Spleen (tissue), 7 donors: ENCODE measurements at regions not wholly inside any gene's neighbourhood (a gene's known extent, or its start where the extent isn't known, plus 50 kb on each side); places are given as distances from the start of the nearest gene placed in this dataset.

ENCODE experiments used
- POLR2A ChIP-seq, 3 donors: fragments of 450-650 bp; IDR thresholded peaks; one replicate each; pipeline ENCODE4 v1.5.1; 2017; ENCODE audit warnings: antibody characterized with exemption in 3 of 3, mild to moderate bottlenecking in 1 of 3
- TF ChIP-seq, protein P1 (sequence below), 11 experiments: fragments of 200-600 bp in 7 of 11; fragments of 450-650 bp in 4 of 11; sonication (generic) in 4 of 11; IDR thresholded peaks in 8 of 11; conservative IDR thresholded peaks in 3 of 11; 1 replicate in 7 of 11; 2 replicates in 4 of 11; pipeline versions ENCODE4 v1.4.0 to v1.8.0; 2016 to 2021; ENCODE audit warnings: antibody characterized with exemption in 11 of 11, inconsistent platforms in 4 of 11, mild to moderate bottlenecking in 1 of 11
- donor health status: DM: no; HTN: no; CAD: no; lungs with moderate emphysema.
- donor health status: DM: no; HTN: no; CAD: no.
- donor health status: DM: no; HTN: no; CAD: no.

DNA sequence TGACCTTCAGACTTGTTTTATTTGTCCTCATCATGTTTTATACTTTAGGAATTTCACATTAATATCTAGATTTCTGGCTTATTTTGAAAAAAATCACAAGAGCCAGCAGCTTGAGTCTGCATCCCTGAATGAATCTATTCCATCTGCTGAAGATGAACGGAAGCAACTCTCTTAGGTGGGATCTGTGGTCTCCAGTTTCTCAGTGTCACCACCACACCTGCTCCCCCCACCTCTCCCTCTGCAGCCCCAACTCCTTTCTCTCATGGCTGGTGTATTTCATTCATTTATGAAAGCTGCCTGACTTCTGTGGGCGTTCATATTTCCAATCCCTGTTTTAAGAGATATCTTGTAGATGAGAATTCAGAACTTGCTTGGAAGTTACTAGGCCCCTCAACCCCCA, 102.1 kb upstream of the AGBL1 start:
- TF ChIP-seq, protein P1, sequence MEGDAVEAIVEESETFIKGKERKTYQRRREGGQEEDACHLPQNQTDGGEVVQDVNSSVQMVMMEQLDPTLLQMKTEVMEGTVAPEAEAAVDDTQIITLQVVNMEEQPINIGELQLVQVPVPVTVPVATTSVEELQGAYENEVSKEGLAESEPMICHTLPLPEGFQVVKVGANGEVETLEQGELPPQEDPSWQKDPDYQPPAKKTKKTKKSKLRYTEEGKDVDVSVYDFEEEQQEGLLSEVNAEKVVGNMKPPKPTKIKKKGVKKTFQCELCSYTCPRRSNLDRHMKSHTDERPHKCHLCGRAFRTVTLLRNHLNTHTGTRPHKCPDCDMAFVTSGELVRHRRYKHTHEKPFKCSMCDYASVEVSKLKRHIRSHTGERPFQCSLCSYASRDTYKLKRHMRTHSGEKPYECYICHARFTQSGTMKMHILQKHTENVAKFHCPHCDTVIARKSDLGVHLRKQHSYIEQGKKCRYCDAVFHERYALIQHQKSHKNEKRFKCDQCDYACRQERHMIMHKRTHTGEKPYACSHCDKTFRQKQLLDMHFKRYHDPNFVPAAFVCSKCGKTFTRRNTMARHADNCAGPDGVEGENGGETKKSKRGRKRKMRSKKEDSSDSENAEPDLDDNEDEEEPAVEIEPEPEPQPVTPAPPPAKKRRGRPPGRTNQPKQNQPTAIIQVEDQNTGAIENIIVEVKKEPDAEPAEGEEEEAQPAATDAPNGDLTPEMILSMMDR (IDR thresholded peaks at IDR 0.05 in 8 of 11, conservative IDR thresholded peaks at IDR 0.05 in 3 of 11) = no peak
- no peak for TF ChIP-seq POLR2A (IDR thresholded peaks at IDR 0.05)
